ES-I3 (cell line): ENCODE measurements at regions not wholly inside any gene's neighbourhood (a gene's known extent, or its start where the extent isn't known, plus 50 kb on each side); places are given as distances from the start of the nearest gene placed in this dataset.
"Not testable (repeated sequence)": the region's sequence is repeated elsewhere in the genome, so short reads cannot be mapped to it uniquely, and the experiment has no call there.

Experiments used
- H3K36me3 ChIP-seq: 2 replicates; pipeline ENCODE4 v1.6.1; 2013; ENCODE audit warnings: mild to moderate bottlenecking, low read length, control low read depth, moderate library complexity; ENCODE audit not compliant: insufficient read depth
- H3K4me1 ChIP-seq: 2 replicates; pipeline ENCODE4 v1.6.1; 2013; ENCODE audit warnings: mild to moderate bottlenecking, control low read depth, low read length; ENCODE audit not compliant: insufficient read depth
- H3K9ac ChIP-seq: 2 replicates; pipeline ENCODE4 v1.6.1; 2013; ENCODE audit warnings: low read depth, mild to moderate bottlenecking, low read length, moderate library complexity
- H3K9me3 ChIP-seq: 2 replicates; pipeline ENCODE4 v1.6.1; 2013; ENCODE audit warnings: mild to moderate bottlenecking, low read length, moderate library complexity; ENCODE audit not compliant: control insufficient read depth, insufficient read depth

GRCh38 chr2:208830203-208830602, 423.6 kb downstream of the PTH2R start:
- no peak overlapping the region for H3K9ac ChIP-seq
- H3K9me3 ChIP-seq, result no peaks in the 10 kb centered on the region
- no peaks in the 10 kb centered on the region for H3K36me3 ChIP-seq
- no peaks in the 10 kb centered on the region for H3K4me1 ChIP-seq

GRCh38 chr2:208847651-208848050, 441.1 kb downstream of the PTH2R start:
- Histone ChIP-seq H3K36me3 (no peaks in the 10 kb centered on the region), H3K9ac (no peak overlapping the region), H3K4me1 (no peaks in the 10 kb centered on the region), H3K9me3 (peaks cover 6% of the 10 kb centered on the region)

- Histone ChIP-seq H3K9ac (no peak overlapping the region), H3K9me3 (peaks cover 6% of the 10 kb centered on the region), H3K4me1 (no peaks in the 10 kb centered on the region), H3K36me3 (no peaks in the 10 kb centered on the region)
These were observed 448.1 kb downstream of the PTH2R start for GRCh38 chr2:208854717-208855116.

- no peaks in the 10 kb centered on the region for H3K36me3 ChIP-seq
- H3K4me1 ChIP-seq, result no peaks in the 10 kb centered on the region
- H3K9ac ChIP-seq, result no peak overlapping the region
- no peaks in the 10 kb centered on the region for H3K9me3 ChIP-seq
These were observed 460.8 kb downstream of the PTH2R start for GRCh38 chr2:208867374-208867773.

GRCh38 chr2:208872591-208872990, 466.0 kb downstream of the PTH2R start:
- Histone ChIP-seq H3K9ac (no peak overlapping the region), H3K4me1 (no peaks in the 10 kb centered on the region), H3K9me3 (no peaks in the 10 kb centered on the region), H3K36me3 (no peaks in the 10 kb centered on the region)

- Histone ChIP-seq H3K4me1 (no peaks in the 10 kb centered on the region), H3K9me3 (no peaks in the 10 kb centered on the region), H3K9ac (no peak overlapping the region), H3K36me3 (no peaks in the 10 kb centered on the region)
These were observed 473.1 kb downstream of the PTH2R start for GRCh38 chr2:208879666-208880065.

- H3K4me1 ChIP-seq, result no peaks in the 10 kb centered on the region
- no peaks in the 10 kb centered on the region for H3K9me3 ChIP-seq
- no peaks in the 10 kb centered on the region for H3K36me3 ChIP-seq
- H3K9ac ChIP-seq, result no peak overlapping the region
These were observed 473.6 kb downstream of the PTH2R start for GRCh38 chr2:208880171-208880570.

- H3K9me3 ChIP-seq, result no peaks in the 10 kb centered on the region; the same call in 1 of the 2 replicates
- H3K4me1 ChIP-seq, result no peaks in the 10 kb centered on the region; the same call in 1 of the 2 replicates
- no peaks in the 10 kb centered on the region for H3K36me3 ChIP-seq
- H3K9ac ChIP-seq, result no peak overlapping the region
These were observed 483.9 kb downstream of the PTH2R start for GRCh38 chr2:208890486-208890885.

- no peaks in the 10 kb centered on the region; the same call in 1 of the 2 replicates for H3K9me3 ChIP-seq
- H3K9ac ChIP-seq, result no peak overlapping the region
- H3K4me1 ChIP-seq, result no peaks in the 10 kb centered on the region; the same call in 1 of the 2 replicates
- no peaks in the 10 kb centered on the region for H3K36me3 ChIP-seq
These were observed 485.6 kb downstream of the PTH2R start for GRCh38 chr2:208892203-208892602.

- H3K9me3 ChIP-seq, result no peaks in the 10 kb centered on the region; the same call in 1 of the 2 replicates
- H3K36me3 ChIP-seq, result no peaks in the 10 kb centered on the region
- H3K9ac ChIP-seq, result no peak overlapping the region
- H3K4me1 ChIP-seq, result peaks cover 11% of the 10 kb centered on the region; the same call in 1 of the 2 replicates
These were observed 499.7 kb downstream of the PTH2R start for GRCh38 chr2:208906330-208906729.

- no peak overlapping the region for H3K9ac ChIP-seq
- no peaks in the 10 kb centered on the region for H3K9me3 ChIP-seq
- H3K36me3 ChIP-seq, result no peaks in the 10 kb centered on the region
- no peaks in the 10 kb centered on the region for H3K4me1 ChIP-seq
These were observed 508.4 kb upstream of the MAP2 start for GRCh38 chr2:208915401-208915800.

GRCh38 chr2:208916881-208917280, 507.0 kb upstream of the MAP2 start:
- Histone ChIP-seq H3K36me3 (no peaks in the 10 kb centered on the region), H3K9me3 (no peaks in the 10 kb centered on the region), H3K4me1 (no peaks in the 10 kb centered on the region), H3K9ac (no peak overlapping the region)

GRCh38 chr2:208921358-208921757, 502.5 kb upstream of the MAP2 start:
- H3K4me1 ChIP-seq, H3K9me3 ChIP-seq, H3K36me3 ChIP-seq, H3K9ac ChIP-seq: not testable (repeated sequence)

- H3K4me1 ChIP-seq, result no peaks in the 10 kb centered on the region
- H3K9ac ChIP-seq, result no peak overlapping the region
- H3K36me3 ChIP-seq, result no peaks in the 10 kb centered on the region
- no peaks in the 10 kb centered on the region for H3K9me3 ChIP-seq
These were observed 496.0 kb upstream of the MAP2 start for GRCh38 chr2:208927867-208928266.

- H3K9me3 ChIP-seq, result no peaks in the 10 kb centered on the region
- no peak overlapping the region for H3K9ac ChIP-seq
- H3K4me1 ChIP-seq, result no peaks in the 10 kb centered on the region
- no peaks in the 10 kb centered on the region for H3K36me3 ChIP-seq
These were observed 494.5 kb upstream of the MAP2 start for GRCh38 chr2:208929139-208929864.
